ENCODE measurements at regions not wholly inside any gene's neighbourhood (a gene's known extent, or its start where the extent isn't known, plus 50 kb on each side); places are given as distances from the start of the nearest gene placed in this dataset.

GRCh38 chr4:41391271-41391670 lies 134.5 kb downstream of the UCHL1 start:
- TF ChIP-seq CTCF (IDR thresholded peaks at IDR 0.05) (no peak), ZFX (IDR thresholded peaks at IDR 0.05; ENCODE audit: borderline replicate concordance) (no peak)
